Fibroblast of villous mesenchyme (primary cell): ENCODE measurements at regions not wholly inside any gene's neighbourhood (a gene's known extent, or its start where the extent isn't known, plus 50 kb on each side); places are given as distances from the start of the nearest gene placed in this dataset.

Experiments used
- DNase-seq: peaks from one replicate; pipeline ENCODE4 v3.0.0-alpha.2; 2010; ENCODE audit warnings: low read depth
- H3K4me3 ChIP-seq: 2 replicates; pipeline ENCODE4 v1.5.1; 2011; ENCODE audit warnings: low read depth, mild to moderate bottlenecking, low read length
- CTCF ChIP-seq: IDR thresholded peaks from 2 replicates; pipeline ENCODE4 v1.5.1; 2012; ENCODE audit warnings: low read depth, mild to moderate bottlenecking, low read length; ENCODE audit not compliant: insufficient read depth

- no peak overlapping the region for H3K4me3 ChIP-seq
- TF ChIP-seq CTCF: no peak
- no peak for DNase-seq
These were observed 170.0 kb downstream of the MINAR1 start for GRCh38 chr15:79602180-79602579.

GRCh38 chr15:79602731-79603130 lies 170.6 kb downstream of the MINAR1 start:
- no peak for TF ChIP-seq CTCF
- DNase-seq: no peak
- no peak overlapping the region for H3K4me3 ChIP-seq

GRCh38 chr15:79606831-79607355 lies 174.8 kb downstream of the MINAR1 start:
- no peak overlapping the region for H3K4me3 ChIP-seq
- TF ChIP-seq CTCF: no peak
- DNase-seq: no peak

- no peak for DNase-seq
- no peak overlapping the region for H3K4me3 ChIP-seq
- TF ChIP-seq CTCF: no peak
These were observed 176.1 kb downstream of the MINAR1 start for GRCh38 chr15:79608066-79608864.

GRCh38 chr15:79609506-79609905 lies 177.4 kb downstream of the MINAR1 start:
- H3K4me3 ChIP-seq: no peak overlapping the region
- DNase-seq: no peak
- no peak for TF ChIP-seq CTCF

GRCh38 chr15:79610021-79610420 lies 177.9 kb downstream of the MINAR1 start:
- no peak for TF ChIP-seq CTCF
- H3K4me3 ChIP-seq: no peak overlapping the region
- no peak for DNase-seq
